ENCODE measurements at regions not wholly inside any gene's neighbourhood (a gene's known extent, or its start where the extent isn't known, plus 50 kb on each side); places are given as distances from the start of the nearest gene placed in this dataset.
"Not testable (repeated sequence)": the region's sequence is repeated elsewhere in the genome, so short reads cannot be mapped to it uniquely, and the experiment has no call there.

DNA sequence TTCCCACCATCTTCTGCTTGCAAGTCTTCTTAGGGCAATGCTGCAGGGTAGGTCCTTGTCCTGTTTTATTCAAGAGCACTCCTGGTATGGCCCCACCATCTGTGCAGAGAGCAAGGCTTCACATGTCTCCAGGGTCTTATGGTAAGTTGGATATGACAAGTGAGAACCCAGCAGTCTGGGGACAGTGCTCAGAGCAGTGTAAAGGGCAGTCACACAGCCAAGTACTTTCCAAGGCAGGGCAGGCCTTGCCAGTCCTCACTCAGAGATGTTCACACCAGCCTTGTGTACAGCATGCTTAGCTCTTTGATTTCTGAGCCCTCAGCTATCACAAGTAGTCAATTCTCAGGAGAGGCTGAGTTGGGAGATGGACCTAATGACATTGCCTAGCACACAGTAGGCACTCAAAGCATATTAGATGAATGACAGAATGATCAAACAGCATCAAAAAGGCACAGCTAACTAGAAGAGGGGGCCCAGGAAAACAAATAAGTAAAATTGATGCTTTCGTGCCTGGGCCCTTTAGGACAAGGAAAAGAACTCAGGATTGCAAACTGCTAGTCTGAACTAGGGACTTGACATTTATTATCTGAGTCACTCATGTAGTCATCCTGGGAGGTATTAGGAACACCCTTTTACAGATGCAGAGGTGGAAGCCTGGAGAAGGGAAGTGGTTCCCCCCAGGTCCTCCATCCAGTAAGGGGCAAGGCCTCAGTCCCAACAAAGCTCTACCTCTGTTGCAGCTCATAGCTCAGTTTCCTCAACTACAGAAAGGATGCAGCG lies 86.7 kb upstream of the CTAGE1 start:
- DNase-seq (ENCODE audit: low read depth), result no peak

DNA sequence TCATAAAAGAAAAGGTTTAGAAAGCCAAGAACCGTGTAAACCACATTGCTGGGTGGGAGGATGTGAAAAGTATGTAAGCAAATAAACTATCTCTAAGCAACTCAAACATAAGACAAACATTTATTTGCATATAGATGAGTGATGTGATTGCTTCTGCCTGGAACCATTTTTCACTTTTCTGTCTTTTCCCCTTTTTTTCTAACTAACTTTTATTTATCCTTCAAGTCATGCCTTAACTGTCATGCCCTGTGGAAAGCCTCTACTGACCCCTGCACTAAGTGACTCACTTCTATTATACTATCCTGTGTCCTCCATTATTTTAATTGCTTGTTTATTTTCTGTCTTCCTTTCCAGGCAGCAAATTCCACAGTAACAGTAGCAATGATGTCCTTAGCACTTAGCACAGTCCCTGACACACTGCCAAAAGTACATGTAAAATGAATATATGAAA lies 87.5 kb upstream of the CTAGE1 start:
- no peak for DNase-seq (ENCODE audit: low read depth)

DNA sequence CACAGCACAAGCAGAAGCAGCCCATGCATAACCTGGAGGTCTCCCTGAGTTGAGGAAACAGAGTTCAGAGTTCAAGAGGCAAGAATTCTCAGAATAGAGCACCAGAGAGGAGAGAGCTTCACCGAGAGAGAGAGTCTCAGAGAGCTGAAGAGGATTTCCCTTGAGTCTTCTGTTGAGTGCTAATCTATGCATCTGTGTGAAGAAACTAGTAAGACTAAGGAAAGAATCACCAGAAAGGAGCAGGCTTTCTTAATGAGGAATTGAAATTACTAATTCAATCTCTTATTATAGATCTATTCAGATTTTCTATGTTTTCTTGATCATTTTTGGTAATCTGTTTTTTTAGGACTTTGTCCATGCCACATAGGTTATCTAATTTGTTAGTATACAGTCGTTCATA lies 89.3 kb upstream of the CTAGE1 start:
- DNase-seq (ENCODE audit: low read depth), result no peak

DNA sequence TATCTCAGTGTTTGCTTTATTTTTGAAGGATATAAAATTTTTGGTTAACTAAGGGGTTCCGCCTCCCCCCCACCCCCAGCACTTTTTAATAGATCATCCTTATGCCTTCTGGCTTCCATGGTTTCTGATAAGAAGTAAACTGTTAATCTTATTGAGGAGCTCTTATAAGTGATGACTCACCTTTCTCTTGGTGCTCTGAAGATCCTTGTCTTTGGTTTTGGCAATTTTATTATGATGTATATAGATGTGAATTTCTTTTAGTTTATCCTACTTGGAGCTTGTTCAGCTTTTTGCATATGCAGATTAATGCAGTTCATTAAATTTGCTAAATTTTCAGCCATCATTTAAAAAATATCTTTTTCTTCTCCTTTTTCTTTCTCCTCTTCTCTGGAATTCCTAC lies 91.7 kb upstream of the CTAGE1 start:
- DNase-seq (ENCODE audit: low read depth), result no peak

DNA sequence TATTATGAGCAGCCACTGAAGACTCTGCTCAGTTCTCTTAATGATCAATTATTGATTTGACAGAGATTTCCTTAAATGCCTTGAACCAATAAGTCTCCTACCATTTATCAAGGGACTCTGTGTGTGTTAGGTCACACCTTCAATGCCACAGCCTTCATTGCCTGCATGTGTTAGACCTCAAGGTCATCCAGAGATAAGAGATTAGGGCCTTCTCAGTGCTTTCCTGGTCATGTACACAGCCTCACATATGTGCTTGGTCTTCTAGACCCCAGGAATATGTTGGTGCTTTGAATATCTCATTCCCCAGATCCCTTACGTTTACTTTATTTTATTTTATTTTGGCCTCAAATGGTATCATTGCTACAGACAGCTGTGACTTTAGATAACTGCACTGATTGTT lies 93.0 kb upstream of the CTAGE1 start:
- DNase-seq (ENCODE audit: low read depth), result no peak

DNA sequence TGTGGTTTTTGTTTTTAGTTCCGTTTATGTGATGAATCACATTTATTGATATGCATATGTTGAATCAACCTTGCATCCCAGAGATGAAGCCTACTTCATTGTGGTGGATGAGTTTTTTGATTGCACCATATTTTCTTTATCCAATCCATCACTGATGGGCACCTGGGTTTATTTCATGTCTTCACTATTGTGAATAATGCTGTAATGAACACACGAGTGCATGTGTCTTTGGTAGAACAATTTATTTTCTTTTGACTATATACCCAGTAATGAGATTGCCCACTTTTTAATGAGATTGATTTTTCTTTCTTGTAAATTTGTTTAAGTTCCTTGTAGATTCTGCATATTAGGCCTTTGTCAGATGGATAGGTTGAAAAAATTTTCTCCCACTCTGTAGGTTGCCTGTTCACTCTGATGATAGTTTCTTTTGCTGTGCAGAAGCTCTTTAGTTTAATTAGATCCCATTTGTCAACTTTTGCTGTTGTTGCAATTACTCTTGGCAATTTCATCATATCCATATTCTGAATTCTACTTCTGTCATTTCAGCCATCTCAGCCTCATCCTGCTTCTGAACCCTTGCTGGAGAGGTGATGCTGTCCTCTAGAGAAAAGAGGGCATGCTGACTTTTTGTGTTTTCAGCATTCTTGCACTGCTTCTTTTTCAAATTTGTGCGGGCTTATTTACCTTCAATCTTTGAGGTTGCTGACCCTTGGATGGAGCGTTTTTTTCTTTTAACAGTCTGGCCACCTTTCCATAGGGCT lies 96.2 kb upstream of the CTAGE1 start:
- DNase-seq (ENCODE audit: low read depth), result no peak

DNA sequence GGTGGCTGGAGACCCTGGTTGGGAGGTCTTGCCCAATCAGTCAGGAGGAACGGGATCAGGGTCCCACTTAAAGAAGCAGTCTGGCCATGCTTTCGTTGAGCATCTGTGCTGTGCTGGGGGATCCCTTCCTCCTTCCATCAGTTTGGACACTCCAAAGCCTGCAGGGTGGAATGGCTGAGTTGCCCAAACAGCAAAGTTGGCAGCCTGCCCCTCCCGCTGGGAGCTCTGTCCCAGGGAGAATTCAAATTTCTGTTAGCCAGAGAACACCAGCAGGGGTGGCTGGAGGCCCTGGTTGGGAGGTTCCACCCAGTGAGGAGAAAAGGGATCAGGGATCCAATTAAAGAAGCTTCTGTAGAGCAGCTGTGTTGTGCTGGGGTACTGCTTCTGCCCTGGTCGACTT lies 96.9 kb upstream of the CTAGE1 start:
- no peak for DNase-seq (ENCODE audit: low read depth)

DNA sequence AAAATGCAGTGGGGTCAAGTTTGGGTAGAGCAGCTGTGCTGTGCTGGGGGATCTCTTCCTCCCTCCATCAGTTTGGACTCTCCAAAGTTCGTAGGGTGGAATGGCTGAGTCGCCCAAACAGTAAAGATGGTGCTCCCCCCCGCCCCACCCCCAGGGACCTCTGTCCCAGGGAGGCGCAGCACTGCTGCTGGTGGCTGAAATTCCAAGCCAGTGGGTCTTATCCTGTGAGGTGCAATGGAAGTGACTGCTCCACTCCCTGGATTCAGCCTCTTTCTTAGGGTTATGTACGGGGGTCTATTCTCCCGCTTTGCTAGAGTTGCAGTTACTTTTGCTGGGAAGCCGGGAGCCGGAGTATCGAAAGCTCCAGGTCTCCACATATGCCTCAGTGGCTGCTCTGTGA lies 97.5 kb upstream of the CTAGE1 start:
- no peak for DNase-seq (ENCODE audit: low read depth)

DNA sequence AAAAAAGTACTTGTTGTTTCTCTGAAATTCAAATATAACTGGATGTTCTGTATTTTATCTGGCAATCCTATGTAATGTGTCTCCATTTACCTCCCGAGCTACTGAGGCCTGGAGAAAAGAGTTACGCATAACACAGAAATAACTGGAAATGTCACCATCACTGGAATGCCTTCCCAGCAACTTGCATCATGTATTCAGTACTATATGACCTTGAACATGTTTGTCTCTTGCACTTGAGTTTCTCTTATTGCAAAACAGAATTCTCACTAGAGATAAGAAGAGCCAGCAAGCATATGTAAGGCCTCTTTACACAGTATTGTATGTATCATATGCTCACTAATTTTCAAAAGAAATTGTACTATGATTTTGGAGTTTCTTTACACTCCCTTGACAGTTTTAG lies 99.6 kb upstream of the CTAGE1 start:
- DNase-seq (ENCODE audit: low read depth), result no peak

DNA sequence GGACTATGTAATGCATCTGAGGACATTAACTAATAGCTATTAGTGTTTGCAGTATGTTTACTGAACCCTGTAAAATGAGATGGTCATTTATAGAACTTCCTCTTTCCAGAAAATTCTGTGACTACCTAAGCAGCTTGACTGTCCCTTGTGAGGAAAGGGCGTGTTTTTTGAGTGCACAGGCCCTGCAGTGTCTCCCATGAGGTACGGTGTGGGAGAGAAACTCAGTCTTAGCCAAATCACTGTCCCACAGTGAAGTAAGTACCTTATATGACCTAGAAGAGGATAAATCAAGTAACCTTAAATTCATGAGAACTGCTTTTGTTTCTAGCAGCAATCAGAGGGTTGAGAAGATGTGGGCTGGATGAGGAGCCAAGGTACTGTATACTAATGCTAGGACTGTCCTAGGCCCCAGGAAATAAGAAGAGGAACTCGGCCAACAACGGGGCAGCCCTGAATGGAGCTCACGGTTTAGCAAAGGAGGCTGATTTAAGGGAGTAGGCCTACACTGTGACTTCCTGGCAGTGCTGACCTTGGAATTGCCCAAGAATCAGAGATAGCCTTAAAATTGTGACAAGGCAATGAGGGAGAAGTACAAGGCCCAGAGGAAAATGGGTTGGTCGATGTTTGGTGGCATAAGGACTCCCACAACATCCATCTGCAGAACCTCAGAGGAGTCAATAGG lies 103.5 kb upstream of the CTAGE1 start:
- no peak for DNase-seq (ENCODE audit: low read depth)

DNA sequence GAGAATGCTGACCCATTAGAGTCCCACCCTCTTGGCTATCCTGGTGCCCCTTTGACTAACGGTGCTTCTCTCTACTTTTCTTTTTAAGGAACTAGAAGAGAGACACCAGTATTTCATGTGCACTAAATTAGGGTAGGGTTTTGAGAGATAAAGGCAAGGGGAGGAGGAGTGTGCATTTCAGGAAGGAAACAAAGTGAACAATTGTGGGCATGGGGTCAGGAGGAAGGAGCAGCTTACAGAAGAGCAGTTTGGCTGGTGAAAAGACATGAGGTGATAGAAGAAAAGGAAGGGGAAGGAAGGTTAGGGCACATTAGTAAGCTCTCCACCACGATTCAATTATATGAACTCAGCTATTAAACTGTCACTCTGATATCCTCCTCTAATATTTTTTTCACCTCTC lies 105.8 kb upstream of the CTAGE1 start:
- DNase-seq (ENCODE audit: low read depth), result no peak

DNA sequence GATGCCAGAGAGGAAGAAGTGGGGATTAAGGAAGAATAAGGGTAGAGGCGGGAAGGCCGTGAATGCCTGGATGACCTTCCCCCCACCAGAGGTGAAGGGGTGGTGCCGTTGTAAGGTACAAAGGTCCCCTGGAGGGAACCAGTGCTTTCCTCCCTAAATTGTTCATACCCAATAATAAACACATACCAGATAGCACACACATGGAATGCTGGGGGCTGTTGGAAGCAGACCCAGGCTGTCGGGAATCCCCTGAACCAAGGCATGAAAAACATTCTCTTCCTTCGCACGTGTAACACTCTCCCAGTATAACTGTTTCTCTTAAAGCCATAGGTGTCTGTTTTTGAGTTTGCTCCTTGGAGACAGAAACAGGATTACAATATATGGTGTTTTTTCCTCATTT lies 107.1 kb upstream of the CTAGE1 start:
- no peak for DNase-seq (ENCODE audit: low read depth)

DNA sequence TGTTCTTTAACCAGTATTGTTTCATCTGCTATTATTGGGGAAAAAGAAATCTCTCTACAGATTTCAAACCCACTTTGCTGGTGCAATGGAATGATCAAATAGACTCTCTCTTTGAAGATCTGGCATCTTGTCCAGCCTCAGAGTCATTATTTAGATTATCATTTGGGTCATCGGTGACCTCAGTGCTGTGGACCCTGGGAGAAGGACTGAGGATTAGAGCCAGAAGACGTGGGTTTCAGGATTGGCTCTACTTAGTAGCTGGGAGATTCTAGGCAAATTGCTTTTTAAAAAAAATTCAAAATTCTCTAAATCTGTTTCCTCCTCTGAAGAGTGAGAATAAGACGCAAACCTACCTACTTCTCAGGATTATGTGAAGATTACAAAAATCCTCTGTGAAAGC lies 107.6 kb upstream of the CTAGE1 start:
- no peak for DNase-seq (ENCODE audit: low read depth)

DNA sequence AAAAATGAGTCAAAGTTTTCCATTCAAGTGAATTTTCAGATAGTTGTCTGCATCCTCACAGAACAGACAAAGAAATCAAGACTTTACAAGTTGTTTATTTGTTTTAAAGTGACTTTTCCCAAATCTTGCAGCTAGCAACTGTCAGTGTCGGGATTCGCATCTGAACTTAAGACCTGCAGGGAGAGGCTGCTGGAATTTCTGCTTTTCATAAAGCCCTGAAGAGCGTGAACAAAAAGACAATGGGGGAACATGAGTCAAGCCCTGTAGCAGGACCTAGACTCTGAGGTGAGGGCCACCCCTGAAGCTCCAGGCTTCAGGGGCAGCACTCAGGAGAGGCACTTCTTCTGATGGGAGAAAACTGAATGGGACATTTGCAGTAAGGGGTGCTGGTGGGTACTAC lies 108.2 kb upstream of the CTAGE1 start:
- DNase-seq (ENCODE audit: low read depth), result no peak

DNA sequence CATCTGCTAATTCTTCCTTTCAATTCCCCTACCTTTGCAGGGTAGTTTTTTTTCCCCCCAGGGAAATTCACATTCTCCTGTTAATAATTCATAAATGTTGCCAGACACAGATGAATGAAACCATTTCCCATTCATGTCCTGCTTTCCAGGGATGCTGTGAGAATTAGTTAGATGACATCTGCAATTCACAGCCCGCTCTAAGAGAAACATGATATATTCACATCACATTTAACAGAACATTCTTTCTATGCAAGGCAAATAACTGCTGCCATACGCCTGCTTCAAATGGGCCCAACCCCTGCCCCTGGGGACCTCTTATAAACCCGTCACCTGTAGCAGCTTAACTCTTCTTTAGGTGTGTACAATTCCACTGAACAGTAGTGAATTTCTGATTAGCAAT lies 110.6 kb upstream of the CTAGE1 start:
- DNase-seq (ENCODE audit: low read depth), result no peak

DNA sequence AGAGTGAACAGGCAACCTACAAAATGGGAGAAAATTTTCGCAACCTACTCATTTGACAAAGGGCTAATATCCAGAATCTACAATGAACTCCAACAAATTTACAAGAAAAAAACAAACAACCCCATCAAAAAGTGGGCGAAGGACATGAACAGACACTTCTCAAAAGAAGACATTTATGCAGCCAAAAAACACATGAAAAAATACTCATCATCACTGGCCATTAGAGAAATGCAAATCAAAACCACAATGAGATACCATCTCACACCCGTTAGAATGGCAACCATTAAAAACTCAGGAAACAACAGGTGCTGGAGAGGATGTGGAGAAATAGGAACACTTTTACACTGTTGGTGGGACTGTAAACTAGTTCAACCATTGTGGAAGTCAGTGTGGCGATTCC lies 117.0 kb upstream of the CTAGE1 start:
- DNase-seq (ENCODE audit: low read depth), result not testable (repeated sequence)

DNA sequence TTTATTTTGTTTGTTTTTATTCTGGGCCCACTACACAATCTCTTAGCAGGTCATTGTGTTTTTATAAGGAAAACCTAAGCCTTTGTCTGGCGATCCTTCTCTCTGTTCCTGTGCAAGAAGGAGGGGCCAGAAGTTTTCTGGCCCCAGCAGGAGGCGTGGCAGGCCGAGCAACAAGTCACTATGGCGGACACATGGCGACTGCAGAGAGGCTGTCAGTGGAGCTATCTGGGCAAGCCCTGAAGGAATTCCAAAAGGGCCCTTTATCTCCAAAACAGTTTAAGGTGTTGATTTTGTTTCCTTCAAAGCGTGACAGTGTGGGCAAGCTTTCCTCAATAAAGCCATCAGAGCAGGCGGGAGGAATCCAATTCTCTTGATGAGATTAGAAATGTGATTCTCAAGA lies 118.8 kb upstream of the CTAGE1 start:
- DNase-seq (ENCODE audit: low read depth), result no peak

DNA sequence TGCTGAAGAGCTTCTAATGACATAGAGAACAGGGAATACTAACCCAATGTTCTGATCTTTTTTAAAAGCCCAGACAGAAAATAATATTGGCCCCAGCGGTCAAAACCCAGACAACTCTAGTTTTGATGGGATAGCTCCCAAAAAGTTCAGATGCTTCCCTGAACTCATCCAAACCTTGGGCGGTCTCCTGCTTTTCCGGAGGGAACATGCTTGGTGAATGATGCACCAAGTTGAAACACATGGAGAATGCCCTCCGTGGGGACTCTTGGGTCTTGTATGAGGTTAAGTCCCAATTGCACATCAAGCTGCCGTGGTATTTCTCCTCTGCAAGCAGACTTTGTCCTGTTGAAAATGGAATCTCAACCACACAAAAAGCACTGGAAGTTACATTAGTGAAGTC lies 120.7 kb upstream of the CTAGE1 start:
- no peak for DNase-seq (ENCODE audit: low read depth)

DNA sequence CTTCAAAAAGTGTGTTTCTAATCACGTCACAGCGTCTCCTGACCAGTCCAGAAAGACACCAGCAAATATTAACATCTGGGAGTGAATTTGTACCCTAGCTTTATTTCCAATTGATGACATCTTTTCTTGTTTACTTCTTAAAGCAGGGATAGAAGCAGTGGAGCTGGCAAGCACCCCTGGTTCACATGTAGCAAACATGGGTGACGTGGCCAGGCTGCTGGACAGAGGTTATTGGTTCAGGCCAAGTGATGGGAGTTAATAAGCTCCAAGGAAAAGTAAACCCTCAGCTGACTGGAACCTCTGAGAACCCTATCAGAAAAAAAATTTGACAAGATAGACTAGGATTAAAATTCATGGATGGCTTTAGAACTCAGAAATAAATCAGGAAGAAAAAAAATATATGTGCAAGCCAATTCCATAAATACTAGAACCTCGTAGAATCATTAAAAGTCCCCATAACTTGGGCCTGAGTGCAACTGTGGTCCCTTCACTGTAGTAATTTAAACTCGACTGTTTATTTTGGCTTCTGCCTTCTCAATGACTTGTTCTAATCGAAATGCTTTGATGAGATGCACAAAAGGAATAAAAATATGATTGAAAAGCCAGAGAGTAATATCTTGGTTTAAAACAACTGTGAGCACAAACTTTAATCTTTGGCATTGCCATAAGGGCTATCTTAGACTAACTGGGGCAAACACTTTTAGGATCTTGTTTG lies 121.5 kb upstream of the CTAGE1 start:
- DNase-seq (ENCODE audit: low read depth), result no peak

DNA sequence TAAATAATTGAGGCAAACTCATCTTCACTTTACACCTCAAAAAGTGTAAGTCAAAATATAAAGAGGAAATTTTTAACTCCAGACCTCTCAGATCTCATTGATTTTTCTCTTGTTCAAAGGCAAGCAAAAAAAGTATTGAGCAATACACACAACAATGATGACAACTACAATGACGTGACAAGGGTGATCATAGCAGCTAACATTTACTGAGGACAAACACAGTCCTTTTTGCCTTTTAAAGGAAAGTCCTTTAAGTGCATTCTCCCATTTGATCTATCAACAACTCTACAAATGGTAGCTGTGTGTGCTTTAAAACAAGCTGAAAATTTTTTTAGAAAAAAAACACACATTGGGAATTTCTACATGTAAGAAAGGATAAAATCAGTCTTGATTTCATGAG lies 123.5 kb upstream of the CTAGE1 start:
- DNase-seq (ENCODE audit: low read depth), result no peak

DNA sequence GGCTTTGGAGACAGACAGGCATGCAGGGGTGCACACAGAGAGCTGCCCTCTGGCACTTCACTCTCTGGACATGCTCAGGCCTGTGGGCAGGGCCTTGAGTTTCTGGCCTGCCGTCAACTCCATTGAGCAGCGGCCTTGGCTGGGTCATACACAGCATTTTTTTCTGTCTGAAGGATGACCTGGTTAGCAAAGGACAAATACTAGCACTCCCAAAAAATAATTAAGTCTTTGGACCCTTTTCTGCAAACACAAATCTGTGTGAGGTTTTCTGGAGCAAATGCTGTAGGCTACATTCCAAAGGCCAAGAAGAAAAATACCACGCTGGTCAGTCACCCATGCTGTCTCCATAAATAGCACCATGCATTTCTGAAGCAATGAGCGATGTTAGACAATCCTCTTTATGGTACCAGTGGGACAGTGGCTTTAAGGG lies 124.7 kb upstream of the CTAGE1 start:
- no peak for DNase-seq (ENCODE audit: low read depth)

DNA sequence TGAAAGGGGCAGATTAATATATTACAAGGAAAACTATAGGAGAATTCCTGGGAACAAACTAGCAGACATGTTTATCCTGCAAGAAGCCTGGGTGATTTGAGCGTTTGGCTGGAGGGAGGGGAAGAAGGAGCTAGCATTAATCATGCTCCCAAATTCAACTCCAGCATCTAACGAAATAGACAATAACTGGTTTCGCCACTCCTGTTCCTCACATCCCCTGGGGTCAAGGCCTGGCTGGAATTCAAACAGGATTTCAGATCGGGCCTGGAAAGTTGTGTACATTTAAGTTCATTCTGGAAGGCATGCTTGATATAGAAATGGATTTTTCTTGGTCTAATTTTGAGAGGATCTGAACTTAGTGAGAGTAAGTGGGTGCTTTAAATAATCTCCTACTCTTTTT lies 126.1 kb upstream of the CTAGE1 start:
- DNase-seq (ENCODE audit: low read depth), result no peak

All from stimulated activated CD8-positive, alpha-beta memory T cell treated with anti-CD3 and anti-CD28 coated beads, Interleukin-12 subunit alpha, Interleukin-12 subunit beta, amount 100 ng/mL, for 4 hours (primary cell).